GM12865 (cell line): ENCODE measurements at regions not wholly inside any gene's neighbourhood (a gene's known extent, or its start where the extent isn't known, plus 50 kb on each side); places are given as distances from the start of the nearest gene placed in this dataset.

ENCODE experiments used
- DNase-seq: peaks from one replicate; pipeline ENCODE4 v3.0.0; 2010; ENCODE audit warnings: low read depth
- H3K4me3 ChIP-seq: 2 replicates; pipeline ENCODE4 v1.5.1; 2011; ENCODE audit warnings: mild to moderate bottlenecking, low read depth, low read length, control low read depth
- TF ChIP-seq, protein P1 (sequence below): IDR thresholded peaks from 2 replicates; pipeline ENCODE4 v1.5.1; 2011; ENCODE audit warnings: low read length, control low read depth, low read depth, inconsistent platforms; ENCODE audit not compliant: insufficient read depth; ENCODE audit errors: missing control alignments

DNA sequence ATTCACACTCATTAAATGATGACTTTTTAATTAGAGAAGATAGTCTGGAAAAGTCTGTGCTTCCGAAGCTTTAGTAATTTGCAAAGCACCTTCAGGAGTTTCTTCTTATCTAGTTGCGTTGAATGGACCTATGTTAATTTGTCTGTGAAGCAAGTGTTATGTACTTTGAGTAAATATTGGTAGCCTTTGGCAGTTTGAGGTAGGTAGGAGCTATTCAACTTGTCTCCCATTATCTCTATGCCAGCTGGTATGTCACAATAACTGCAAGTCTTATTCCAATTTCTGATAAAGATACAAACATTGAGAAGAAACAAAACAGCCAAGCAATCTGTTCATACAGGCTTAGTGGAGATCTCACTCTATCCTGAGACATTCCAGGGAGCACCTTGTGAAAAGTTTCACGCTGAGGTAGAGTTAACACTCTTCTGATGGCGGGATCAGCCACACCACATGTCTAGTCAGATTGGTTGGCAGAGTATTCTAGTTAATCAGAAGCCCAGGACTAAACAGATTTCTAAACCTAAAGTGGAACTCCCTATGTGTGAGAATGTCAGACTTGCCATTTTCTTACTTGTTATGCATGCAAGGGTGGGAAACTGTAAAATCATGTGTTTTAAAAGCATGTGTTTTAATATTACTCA is 219.8 kb upstream of the MANEA start:
- TF ChIP-seq, protein P1, sequence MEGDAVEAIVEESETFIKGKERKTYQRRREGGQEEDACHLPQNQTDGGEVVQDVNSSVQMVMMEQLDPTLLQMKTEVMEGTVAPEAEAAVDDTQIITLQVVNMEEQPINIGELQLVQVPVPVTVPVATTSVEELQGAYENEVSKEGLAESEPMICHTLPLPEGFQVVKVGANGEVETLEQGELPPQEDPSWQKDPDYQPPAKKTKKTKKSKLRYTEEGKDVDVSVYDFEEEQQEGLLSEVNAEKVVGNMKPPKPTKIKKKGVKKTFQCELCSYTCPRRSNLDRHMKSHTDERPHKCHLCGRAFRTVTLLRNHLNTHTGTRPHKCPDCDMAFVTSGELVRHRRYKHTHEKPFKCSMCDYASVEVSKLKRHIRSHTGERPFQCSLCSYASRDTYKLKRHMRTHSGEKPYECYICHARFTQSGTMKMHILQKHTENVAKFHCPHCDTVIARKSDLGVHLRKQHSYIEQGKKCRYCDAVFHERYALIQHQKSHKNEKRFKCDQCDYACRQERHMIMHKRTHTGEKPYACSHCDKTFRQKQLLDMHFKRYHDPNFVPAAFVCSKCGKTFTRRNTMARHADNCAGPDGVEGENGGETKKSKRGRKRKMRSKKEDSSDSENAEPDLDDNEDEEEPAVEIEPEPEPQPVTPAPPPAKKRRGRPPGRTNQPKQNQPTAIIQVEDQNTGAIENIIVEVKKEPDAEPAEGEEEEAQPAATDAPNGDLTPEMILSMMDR, result no peak
- H3K4me3 ChIP-seq, result no peak overlapping the region
- no peak for DNase-seq

DNA sequence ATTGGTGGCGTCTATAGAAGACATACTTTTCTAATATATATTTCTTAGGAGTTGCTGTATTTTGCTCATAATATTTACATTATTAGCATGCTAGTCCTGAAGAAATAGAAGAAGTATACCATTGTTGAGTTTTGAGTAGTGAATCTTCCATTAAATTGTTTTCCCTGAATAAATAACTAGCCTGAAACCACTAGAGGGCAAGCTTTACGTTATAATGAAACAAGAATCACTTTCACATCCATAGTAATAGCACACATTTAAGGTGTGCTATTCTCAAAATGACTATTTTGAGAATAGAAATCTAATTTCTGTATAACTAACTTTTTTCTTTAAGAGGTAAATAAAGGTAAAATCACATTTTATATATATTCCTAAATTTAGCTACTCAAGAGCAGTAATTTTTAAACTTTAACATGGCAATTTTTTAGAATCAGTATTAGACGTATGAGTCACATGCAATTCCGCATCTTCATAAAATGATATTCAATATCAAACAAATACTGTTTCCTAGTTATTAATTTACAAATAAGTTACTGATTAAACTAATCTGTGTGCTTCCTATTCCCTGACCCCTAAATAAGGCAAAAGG is 213.2 kb upstream of the MANEA start:
- DNase-seq, result peak; percentile 22
- TF ChIP-seq, protein P1, result peak; percentile 21
- H3K4me3 ChIP-seq, result no peak overlapping the region

DNA sequence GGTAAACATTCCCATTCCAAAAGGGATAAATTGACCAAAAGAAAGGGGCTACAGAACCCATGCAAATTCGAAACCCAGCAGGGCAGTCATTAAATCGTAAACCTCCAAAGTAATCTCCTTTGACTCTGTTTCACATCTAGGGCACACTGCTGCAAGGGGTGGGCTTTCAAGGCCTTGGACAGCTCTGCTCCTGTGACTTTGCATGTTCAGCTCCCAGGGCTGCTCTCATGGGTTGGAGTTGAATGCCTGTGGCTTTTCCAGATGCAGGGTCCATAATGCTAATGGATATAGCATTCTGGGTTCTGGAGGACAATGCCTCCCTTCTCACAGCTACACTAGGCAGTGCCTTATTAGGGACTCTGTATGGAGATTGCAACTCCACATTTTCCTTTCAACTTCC is 211.9 kb upstream of the MANEA start:
- DNase-seq, result no peak
- TF ChIP-seq, protein P1, result no peak
- no peak overlapping the region for H3K4me3 ChIP-seq

DNA sequence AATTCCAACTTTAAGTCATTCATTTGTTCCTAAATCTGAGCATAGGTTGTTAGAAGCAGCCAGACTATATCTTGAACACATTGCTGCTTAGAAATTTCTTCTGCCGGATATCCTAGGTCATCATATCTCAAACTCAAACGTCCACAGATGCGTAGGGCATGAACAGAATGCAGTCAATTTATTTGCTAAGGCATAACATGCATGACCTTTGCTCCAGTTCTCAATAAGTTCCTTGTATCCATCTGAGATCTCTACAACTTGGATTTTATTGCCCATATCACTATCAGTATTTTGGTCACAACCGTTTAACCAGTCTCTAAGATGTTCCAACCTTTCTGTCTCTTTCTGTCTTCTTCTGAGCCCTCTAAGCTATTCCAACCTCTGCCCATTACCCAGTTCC is 210.9 kb upstream of the MANEA start:
- DNase-seq, result no peak
- no peak overlapping the region for H3K4me3 ChIP-seq
- TF ChIP-seq, protein P1, result no peak

DNA sequence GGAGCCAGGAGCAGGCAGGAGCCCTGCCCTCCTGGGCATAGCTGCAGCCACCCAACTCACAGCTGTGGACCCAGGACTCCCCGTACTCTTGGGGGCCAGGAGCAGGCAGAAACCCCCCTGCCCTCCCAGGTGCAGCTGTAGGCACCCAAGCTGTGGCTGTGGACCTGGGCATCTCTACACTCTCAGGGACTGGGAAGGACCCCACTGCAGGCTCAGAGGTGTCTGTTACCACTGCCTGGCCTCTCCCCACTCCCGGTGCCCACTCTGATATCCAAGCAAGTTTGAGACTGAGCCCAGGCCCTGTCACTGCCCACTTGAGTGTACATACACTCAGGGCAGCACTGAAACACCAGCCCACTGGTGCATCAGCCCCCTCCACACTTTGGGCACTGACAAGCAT is 193.5 kb upstream of the MANEA start:
- H3K4me3 ChIP-seq, result no peak overlapping the region
- TF ChIP-seq, protein P1, result no peak
- no peak for DNase-seq

DNA sequence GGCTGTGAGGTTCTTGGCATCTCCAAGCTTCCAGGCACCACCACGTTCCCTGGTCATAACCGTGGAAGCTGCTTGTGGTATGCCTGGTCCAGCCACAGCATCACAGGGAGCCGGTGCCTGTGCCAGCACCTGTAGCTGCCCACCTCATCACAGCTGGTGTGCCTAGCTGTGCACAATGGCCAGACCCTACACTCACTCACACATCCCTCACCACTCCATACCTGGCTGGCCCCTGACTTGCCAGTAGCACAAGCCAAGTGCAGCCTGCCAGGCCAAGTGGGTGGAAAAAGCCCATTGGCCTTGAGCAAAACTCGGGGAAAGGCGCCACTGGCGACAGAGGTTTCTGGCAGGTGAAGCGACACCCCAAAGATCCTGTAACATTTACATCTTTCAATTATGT is 192.3 kb upstream of the MANEA start:
- TF ChIP-seq, protein P1, result no peak
- no peak for DNase-seq
- no peak overlapping the region for H3K4me3 ChIP-seq

DNA sequence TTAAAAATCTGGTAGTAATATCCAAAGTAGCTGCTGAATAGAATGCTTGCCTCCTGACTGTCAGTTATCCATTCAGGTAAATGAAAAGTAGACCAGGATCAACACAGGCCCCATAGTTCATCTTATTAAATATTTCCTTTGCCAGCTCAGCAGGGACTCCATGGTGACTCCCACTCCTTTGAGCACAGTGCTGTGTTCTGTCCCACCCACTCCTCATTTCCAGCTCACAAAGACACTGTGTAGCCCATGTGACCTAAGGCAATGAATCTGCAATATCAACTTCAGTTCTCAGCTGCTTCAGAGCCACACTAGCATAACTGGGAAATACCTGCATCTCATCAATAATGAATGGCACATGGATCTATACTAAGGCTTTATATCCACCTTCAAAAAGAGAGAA is 189.5 kb upstream of the MANEA start:
- DNase-seq, result no peak
- TF ChIP-seq, protein P1, result no peak
- H3K4me3 ChIP-seq, result no peak overlapping the region
